SK-N-SH (cell line): ENCODE measurements at regions not wholly inside any gene's neighbourhood (a gene's known extent, or its start where the extent isn't known, plus 50 kb on each side); places are given as distances from the start of the nearest gene placed in this dataset.

Source experiments
- FOXM1 ChIP-seq: IDR thresholded peaks from 2 replicates; pipeline ENCODE4 v1.4.0; 2012; ENCODE audit warnings: low read depth, mild to moderate bottlenecking
- POLR2AphosphoS5 ChIP-seq: IDR thresholded peaks from 2 replicates; pipeline ENCODE4 v1.6.1; 2012; ENCODE audit warnings: low read depth, low read length
- TEAD4 ChIP-seq: IDR thresholded peaks from 2 replicates; pipeline ENCODE4 v1.4.0; 2012; ENCODE audit warnings: mild to moderate bottlenecking, borderline replicate concordance; ENCODE audit not compliant: insufficient read depth
- TF ChIP-seq, protein P1 (sequence below): fragments of 150-350 bp; IDR thresholded peaks from 2 replicates; pipeline ENCODE4 v1.6.1; 2017; ENCODE audit warnings: antibody characterized with exemption, low read length, low read depth, borderline replicate concordance
- TF ChIP-seq, protein P2 (sequence below): fragments of 200-600 bp; sonication (generic); IDR thresholded peaks from 2 replicates; pipeline ENCODE4 v1.6.1; 2017; ENCODE audit warnings: antibody characterized with exemption, mild to moderate bottlenecking, moderate library complexity

DNA sequence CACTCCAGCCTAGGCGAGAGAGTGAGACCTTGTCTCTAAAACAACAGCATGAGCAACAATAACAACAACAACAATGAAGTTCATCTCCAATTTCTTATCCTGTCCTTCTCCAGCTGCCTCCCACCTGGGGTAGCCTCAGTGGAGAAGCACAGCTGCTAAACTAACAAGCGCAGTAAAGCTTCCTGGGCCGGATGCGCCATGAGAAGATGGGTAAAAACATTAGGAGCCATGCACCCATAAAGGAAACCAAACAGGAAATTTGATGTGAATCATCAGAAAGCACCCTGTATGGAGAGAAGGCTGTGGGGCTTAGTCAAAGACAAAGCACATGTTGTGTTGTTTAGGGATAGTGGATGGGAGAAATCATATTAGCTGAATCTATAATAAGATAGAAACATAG, 61.1 kb upstream of the CCN6 start:
- TF ChIP-seq FOXM1 (no peak), TEAD4 (no peak), POLR2AphosphoS5 (no peak)
- TF ChIP-seq, protein P1, sequence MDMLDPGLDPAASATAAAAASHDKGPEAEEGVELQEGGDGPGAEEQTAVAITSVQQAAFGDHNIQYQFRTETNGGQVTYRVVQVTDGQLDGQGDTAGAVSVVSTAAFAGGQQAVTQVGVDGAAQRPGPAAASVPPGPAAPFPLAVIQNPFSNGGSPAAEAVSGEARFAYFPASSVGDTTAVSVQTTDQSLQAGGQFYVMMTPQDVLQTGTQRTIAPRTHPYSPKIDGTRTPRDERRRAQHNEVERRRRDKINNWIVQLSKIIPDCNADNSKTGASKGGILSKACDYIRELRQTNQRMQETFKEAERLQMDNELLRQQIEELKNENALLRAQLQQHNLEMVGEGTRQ: no peak
- TF ChIP-seq, protein P2, sequence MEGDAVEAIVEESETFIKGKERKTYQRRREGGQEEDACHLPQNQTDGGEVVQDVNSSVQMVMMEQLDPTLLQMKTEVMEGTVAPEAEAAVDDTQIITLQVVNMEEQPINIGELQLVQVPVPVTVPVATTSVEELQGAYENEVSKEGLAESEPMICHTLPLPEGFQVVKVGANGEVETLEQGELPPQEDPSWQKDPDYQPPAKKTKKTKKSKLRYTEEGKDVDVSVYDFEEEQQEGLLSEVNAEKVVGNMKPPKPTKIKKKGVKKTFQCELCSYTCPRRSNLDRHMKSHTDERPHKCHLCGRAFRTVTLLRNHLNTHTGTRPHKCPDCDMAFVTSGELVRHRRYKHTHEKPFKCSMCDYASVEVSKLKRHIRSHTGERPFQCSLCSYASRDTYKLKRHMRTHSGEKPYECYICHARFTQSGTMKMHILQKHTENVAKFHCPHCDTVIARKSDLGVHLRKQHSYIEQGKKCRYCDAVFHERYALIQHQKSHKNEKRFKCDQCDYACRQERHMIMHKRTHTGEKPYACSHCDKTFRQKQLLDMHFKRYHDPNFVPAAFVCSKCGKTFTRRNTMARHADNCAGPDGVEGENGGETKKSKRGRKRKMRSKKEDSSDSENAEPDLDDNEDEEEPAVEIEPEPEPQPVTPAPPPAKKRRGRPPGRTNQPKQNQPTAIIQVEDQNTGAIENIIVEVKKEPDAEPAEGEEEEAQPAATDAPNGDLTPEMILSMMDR: no peak
